ENCODE measurements at regions not wholly inside any gene's neighbourhood (a gene's known extent, or its start where the extent isn't known, plus 50 kb on each side); places are given as distances from the start of the nearest gene placed in this dataset.

DNA sequence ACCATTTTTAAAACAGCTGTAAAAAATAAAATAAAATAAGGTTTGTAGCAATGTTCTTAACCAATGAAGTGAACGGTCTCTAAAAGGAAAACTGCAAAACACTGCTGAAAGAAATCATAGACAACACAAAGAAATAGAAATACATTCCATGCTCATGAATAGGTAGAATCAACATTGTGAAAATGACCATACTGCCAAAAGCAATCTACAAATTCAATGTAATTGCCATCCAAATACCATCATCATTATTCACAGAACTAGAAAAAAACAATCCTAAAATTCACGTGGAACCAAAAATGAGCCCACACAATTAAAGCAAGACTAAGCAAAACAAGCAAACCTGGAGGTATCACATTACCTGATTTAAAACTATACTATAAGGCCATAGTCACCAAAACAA, 67.6 kb upstream of the RGMB start:
- no peaks in the 10 kb centered on the region for H3K27me3 Mint-ChIP-seq
- CTCF ChIA-PET, result no interaction called here

DNA sequence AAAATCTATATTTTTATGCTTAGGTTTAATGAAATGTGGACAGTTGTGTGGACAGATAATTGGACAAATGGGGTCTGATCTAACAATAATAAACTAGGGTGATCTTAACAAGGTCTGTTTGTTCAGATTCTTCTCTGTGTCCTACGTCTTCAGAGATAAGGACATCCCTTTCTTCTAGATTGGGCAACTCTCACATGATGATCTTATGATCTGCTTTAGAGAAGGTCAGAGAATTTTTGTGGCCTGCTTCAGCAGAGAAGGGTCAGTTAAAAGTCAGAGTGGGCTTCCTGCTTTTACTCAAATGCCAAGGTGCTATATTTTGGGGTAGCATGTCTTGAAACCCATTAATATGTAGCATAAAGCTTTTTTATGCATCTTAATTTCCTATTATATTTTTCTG, 63.8 kb upstream of the RGMB start:
- POLR2A ChIA-PET, result no interaction called here
- H3K4me1 ChIP-seq (ENCODE audit: insufficient read depth, low read length), result no peaks in the 10 kb centered on the region
- no peak overlapping the region for H3K27ac ChIP-seq (ENCODE audit: low read depth in 1 of 2, low read length in 2 of 2)
- Mint-ChIP-seq H3K9me3 (no peaks in the 10 kb centered on the region), H3K4me3 (no peak overlapping the region), H3K4me1 (ENCODE audit: low read depth) (no peaks in the 10 kb centered on the region), H3K27ac (no peak overlapping the region), H3K36me3 (ENCODE audit: low read depth) (no peaks in the 10 kb centered on the region), H3K27me3 (peaks cover 4% of the 10 kb centered on the region)
- CTCF ChIA-PET, result no interaction called here
- H3K4me3 ChIP-seq (ENCODE audit: low read length), result no peak overlapping the region
- no peak for DNase-seq
- H3K9me3 ChIP-seq (ENCODE audit: control insufficient read depth in 1 of 2, insufficient read depth in 1 of 2, low read length in 2 of 2), result no peaks in the 10 kb centered on the region
- no peak for TF ChIP-seq CTCF (IDR thresholded peaks at IDR 0.05)
- ATAC-seq (ENCODE audit: poor library complexity), result no peak
- H3K36me3 ChIP-seq (ENCODE audit: insufficient read depth, low read length), result no peaks in the 10 kb centered on the region
- H3K27me3 ChIP-seq (ENCODE audit: control insufficient read depth in 1 of 2, insufficient read depth in 2 of 2, low read length in 2 of 2), result no peaks in the 10 kb centered on the region
- intact Hi-C loops (cut with DNase I, micrococcal nuclease), result no loop called here

More for the DNA sequence above, 67.6 kb upstream of the RGMB start:
- ATAC-seq (ENCODE audit: poor library complexity), result no peak
- Histone ChIP-seq H3K36me3 (ENCODE audit: insufficient read depth, low read length) (no peaks in the 10 kb centered on the region), H3K9me3 (ENCODE audit: control insufficient read depth in 1 of 2, insufficient read depth in 1 of 2, low read length in 2 of 2) (no peaks in the 10 kb centered on the region), H3K4me3 (ENCODE audit: low read length) (no peak overlapping the region), H3K27me3 (ENCODE audit: control insufficient read depth in 1 of 2, insufficient read depth in 2 of 2, low read length in 2 of 2) (no peaks in the 10 kb centered on the region), H3K27ac (ENCODE audit: low read depth in 1 of 2, low read length in 2 of 2) (no peak overlapping the region), H3K4me1 (ENCODE audit: insufficient read depth, low read length) (no peaks in the 10 kb centered on the region)
- no peaks in the 10 kb centered on the region for H3K4me1 Mint-ChIP-seq (ENCODE audit: low read depth)
- intact Hi-C loops (cut with DNase I, micrococcal nuclease), result no loop called here
- no peaks in the 10 kb centered on the region for H3K36me3 Mint-ChIP-seq (ENCODE audit: low read depth)
- H3K4me3 Mint-ChIP-seq, result no peak overlapping the region
- H3K27ac Mint-ChIP-seq, result no peak overlapping the region
- no peak for TF ChIP-seq CTCF (IDR thresholded peaks at IDR 0.05)
- POLR2A ChIA-PET, result no interaction called here
- peaks cover 12% of the 10 kb centered on the region for H3K9me3 Mint-ChIP-seq
- no peak for DNase-seq

GRCh38 chr5:98713027-98713426, 60.4 kb upstream of the RGMB start:
- no peaks in the 10 kb centered on the region for H3K36me3 Mint-ChIP-seq (ENCODE audit: low read depth)
- no peaks in the 10 kb centered on the region for H3K4me1 Mint-ChIP-seq (ENCODE audit: low read depth)
- no peak overlapping the region for H3K4me3 Mint-ChIP-seq
- Histone ChIP-seq H3K27ac (ENCODE audit: low read depth in 1 of 2, low read length in 2 of 2) (no peak overlapping the region), H3K9me3 (ENCODE audit: control insufficient read depth in 1 of 2, insufficient read depth in 1 of 2, low read length in 2 of 2) (no peaks in the 10 kb centered on the region), H3K4me3 (ENCODE audit: low read length) (no peak overlapping the region), H3K27me3 (ENCODE audit: control insufficient read depth in 1 of 2, insufficient read depth in 2 of 2, low read length in 2 of 2) (no peaks in the 10 kb centered on the region), H3K36me3 (ENCODE audit: insufficient read depth, low read length) (no peaks in the 10 kb centered on the region), H3K4me1 (ENCODE audit: insufficient read depth, low read length) (no peaks in the 10 kb centered on the region)
- ChIA-PET CTCF (no interaction called here), POLR2A (no interaction called here)
- peaks cover 21% of the 10 kb centered on the region for H3K27me3 Mint-ChIP-seq
- TF ChIP-seq CTCF (IDR thresholded peaks at IDR 0.05), result no peak
- intact Hi-C loops (cut with DNase I, micrococcal nuclease), result no loop called here
- no peak for DNase-seq
- no peak overlapping the region for H3K27ac Mint-ChIP-seq
- no peak for ATAC-seq (ENCODE audit: poor library complexity)
- H3K9me3 Mint-ChIP-seq, result no peaks in the 10 kb centered on the region
